HAP-1 (cell line): ENCODE measurements at regions not wholly inside any gene's neighbourhood (a gene's known extent, or its start where the extent isn't known, plus 50 kb on each side); places are given as distances from the start of the nearest gene placed in this dataset.

ENCODE experiments used
- DNase-seq, 2 experiments: peaks; one replicate each; pipeline ENCODE4 v3.0.0-alpha.2; 2016 to 2020; ENCODE audit warnings: low spot score in 2 of 2
- H3K27me3 ChIP-seq: fragments of 250-450 bp; sonication (Bioruptor Pico); 2 replicates; pipeline ENCODE4 v1.5.1; 2020; ENCODE audit warnings: low read depth, mild to moderate bottlenecking, moderate library complexity
- H3K36me3 ChIP-seq: fragments of 250-450 bp; sonication (Bioruptor Pico); replicated peaks from 2 replicates; pipeline ENCODE4 v1.5.1; 2020; ENCODE audit warnings: mild to moderate bottlenecking
- H3K4me1 ChIP-seq: fragments of 250-450 bp; sonication (Bioruptor Pico); 2 replicates; pipeline ENCODE4 v1.5.1; 2020; ENCODE audit warnings: mild to moderate bottlenecking
- H3K4me3 ChIP-seq: fragments of 250-450 bp; sonication (Bioruptor Pico); 2 replicates; pipeline ENCODE4 v1.5.1; 2020; ENCODE audit warnings: mild to moderate bottlenecking, moderate library complexity
- H3K9me3 ChIP-seq: fragments of 250-450 bp; sonication (Bioruptor Pico); 2 replicates; pipeline ENCODE4 v1.5.1; 2020; ENCODE audit warnings: mild to moderate bottlenecking, moderate library complexity
- in situ Hi-C: fragments of 300-500 bp; cut with MboI; formaldehyde crosslinking; loops from 3 replicates; pipeline ENCODE4 v1.14.3; 2020; ENCODE audit warnings: low sequenced_read_pairs, inconsistent platforms, mixed read lengths

GRCh38 chr7:88366845-88367244, 60.2 kb upstream of the STEAP4 start:
- Histone ChIP-seq H3K36me3 (no peaks in the 10 kb centered on the region), H3K9me3 (no peaks in the 10 kb centered on the region), H3K27me3 (no peaks in the 10 kb centered on the region), H3K4me1 (no peaks in the 10 kb centered on the region), H3K4me3 (no peak overlapping the region)
- in situ Hi-C loops, result no loop called here
- DNase-seq, result no peak

GRCh38 chr7:88363869-88364268, 57.2 kb upstream of the STEAP4 start:
- Histone ChIP-seq H3K36me3 (no peaks in the 10 kb centered on the region), H3K4me1 (no peaks in the 10 kb centered on the region), H3K4me3 (no peak overlapping the region), H3K27me3 (no peaks in the 10 kb centered on the region), H3K9me3 (no peaks in the 10 kb centered on the region)
- in situ Hi-C loops, result no loop called here
- DNase-seq, result no peak

GRCh38 chr7:88363249-88363648, 56.6 kb upstream of the STEAP4 start:
- Histone ChIP-seq H3K4me1 (no peaks in the 10 kb centered on the region), H3K9me3 (0 out of 2 replicates have a peak, but pooled peaks cover 2% of the 10 kb centered on the region), H3K36me3 (no peaks in the 10 kb centered on the region), H3K27me3 (no peaks in the 10 kb centered on the region), H3K4me3 (no peak overlapping the region)
- no peak for DNase-seq
- in situ Hi-C loops, result no loop called here

- Histone ChIP-seq H3K36me3 (no peaks in the 10 kb centered on the region), H3K9me3 (0 out of 2 replicates have a peak, but pooled peaks cover 2% of the 10 kb centered on the region), H3K4me1 (peaks cover 4% of the 10 kb centered on the region; the same call in 1 of the 2 replicates), H3K4me3 (no peak overlapping the region), H3K27me3 (no peaks in the 10 kb centered on the region)
- in situ Hi-C loops, result no loop called here
- peak in 1 of 2 experiments; percentile 16 for DNase-seq
These were observed 54.7 kb upstream of the STEAP4 start for GRCh38 chr7:88361357-88361756.

DNA sequence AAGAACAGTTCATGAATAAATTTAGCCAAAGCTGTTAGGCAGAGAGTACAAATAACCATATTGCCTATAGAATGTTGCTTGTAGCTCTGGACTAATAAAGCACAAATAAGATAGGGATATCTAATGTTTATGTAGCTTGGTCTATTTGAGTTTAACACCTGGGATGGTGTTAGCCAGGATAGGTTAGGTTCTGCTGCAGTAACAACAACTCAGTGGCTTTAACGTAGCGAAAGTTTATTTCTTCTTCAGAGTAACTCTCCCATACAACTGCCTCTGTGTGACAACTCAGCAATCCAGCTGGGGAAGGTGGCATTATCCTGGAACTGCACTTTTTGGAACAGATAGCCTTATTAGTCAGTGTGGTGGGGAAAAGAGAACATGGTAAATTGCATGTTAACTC, 52.2 kb upstream of the STEAP4 start:
- DNase-seq, result no peak
- in situ Hi-C loops, result no loop called here
- no peaks in the 10 kb centered on the region for H3K27me3 ChIP-seq

DNA sequence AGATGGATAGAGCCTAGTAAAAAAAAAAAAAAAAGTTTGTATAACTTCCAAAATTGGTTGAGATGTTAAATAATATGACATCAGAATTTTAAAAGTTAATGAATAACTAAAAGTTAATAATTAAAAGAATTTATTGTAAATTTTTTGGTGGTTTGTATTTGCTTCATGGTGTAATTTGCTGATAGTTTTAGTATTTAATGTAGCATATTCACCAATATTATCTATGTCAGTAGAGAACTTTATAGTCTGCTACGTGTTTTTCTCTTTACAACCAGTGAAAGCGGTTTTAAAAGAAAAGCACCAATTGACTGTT, 51.8 kb upstream of the STEAP4 start:
- no peaks in the 10 kb centered on the region for H3K36me3 ChIP-seq
- H3K4me1 ChIP-seq, result peaks cover 4% of the 10 kb centered on the region; the same call in 1 of the 2 replicates
- H3K27me3 ChIP-seq, result no peaks in the 10 kb centered on the region
- 0 out of 2 replicates have a peak, but pooled peaks cover 2% of the 10 kb centered on the region for H3K9me3 ChIP-seq
- DNase-seq, result no peak
- H3K4me3 ChIP-seq, result no peak overlapping the region
- in situ Hi-C loops, result no loop called here

More for the DNA sequence above, 52.2 kb upstream of the STEAP4 start:
- 0 out of 2 replicates have a peak, but pooled peaks cover 2% of the 10 kb centered on the region for H3K9me3 ChIP-seq
- H3K36me3 ChIP-seq, result no peaks in the 10 kb centered on the region
- peaks cover 4% of the 10 kb centered on the region; the same call in 1 of the 2 replicates for H3K4me1 ChIP-seq
- no peak overlapping the region for H3K4me3 ChIP-seq

DNA sequence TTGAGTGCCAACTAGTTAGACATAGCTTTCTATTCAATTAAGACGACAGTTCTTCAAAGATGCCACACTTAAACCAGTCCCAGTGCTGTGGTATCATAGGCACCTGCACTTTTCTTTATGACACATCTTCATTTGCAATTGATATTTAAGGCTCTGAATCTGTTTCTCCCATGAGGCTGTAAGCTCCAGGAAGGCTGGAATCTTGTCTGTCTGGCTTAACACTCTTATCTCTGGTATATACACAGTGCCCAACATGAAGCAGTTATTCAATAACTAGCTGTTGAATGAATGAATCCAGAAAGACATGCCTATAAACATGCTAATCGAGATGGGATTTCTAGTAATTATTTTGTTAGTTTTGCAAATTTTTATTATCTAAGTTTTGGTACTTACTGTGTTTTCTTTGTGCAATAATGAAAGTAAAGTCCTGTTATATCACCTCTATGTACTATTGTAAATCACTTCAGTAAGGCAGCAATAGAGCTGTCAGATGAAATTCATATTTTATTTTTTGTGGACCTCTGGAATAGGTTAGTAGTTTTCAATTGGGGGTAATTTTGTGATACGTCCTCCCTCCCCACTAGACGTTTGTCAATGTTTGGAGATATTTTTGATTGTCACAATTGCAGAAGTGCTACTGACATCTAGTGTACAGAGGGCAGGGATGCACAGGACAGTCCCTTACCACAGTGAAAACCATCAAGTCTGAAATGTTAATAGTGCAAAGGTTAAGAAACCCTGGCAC, 51.3 kb upstream of the STEAP4 start:
- in situ Hi-C loops, result no loop called here
- 0 out of 2 replicates have a peak, but pooled peaks cover 2% of the 10 kb centered on the region for H3K9me3 ChIP-seq
- no peaks in the 10 kb centered on the region for H3K36me3 ChIP-seq
- DNase-seq, result peak in 1 of 2 experiments; percentile 46
- peaks cover 4% of the 10 kb centered on the region; the same call in 1 of the 2 replicates for H3K4me1 ChIP-seq
- H3K27me3 ChIP-seq, result no peaks in the 10 kb centered on the region
- no peak overlapping the region for H3K4me3 ChIP-seq

GRCh38 chr7:88357294-88357693, 50.6 kb upstream of the STEAP4 start:
- H3K27me3 ChIP-seq, result no peaks in the 10 kb centered on the region
- DNase-seq, result no peak
- H3K4me1 ChIP-seq, result peaks cover 4% of the 10 kb centered on the region; the same call in 1 of the 2 replicates
- in situ Hi-C loops, result no loop called here
- 0 out of 2 replicates have a peak, but pooled peaks cover 2% of the 10 kb centered on the region for H3K9me3 ChIP-seq
- H3K4me3 ChIP-seq, result no peak overlapping the region
- no peaks in the 10 kb centered on the region for H3K36me3 ChIP-seq
